ENCODE measurements at regions not wholly inside any gene's neighbourhood (a gene's known extent, or its start where the extent isn't known, plus 50 kb on each side); places are given as distances from the start of the nearest gene placed in this dataset.

GRCh38 chr14:101284711-101285110 lies 276.6 kb upstream of the DIO3 start:
- no peak for TF ChIP-seq CTCF (IDR thresholded peaks at IDR 0.05; ENCODE audit: insufficient read depth, missing control alignments)
- DNase-seq (ENCODE audit: insufficient read length, low spot score): no peak
- FAIRE-seq: no peak

GRCh38 chr14:101286271-101287018 lies 274.9 kb upstream of the DIO3 start:
- no peak for DNase-seq (ENCODE audit: insufficient read length, low spot score)
- FAIRE-seq: no peak
- TF ChIP-seq CTCF (IDR thresholded peaks at IDR 0.05; ENCODE audit: insufficient read depth, missing control alignments): no peak

- no peak for TF ChIP-seq CTCF (IDR thresholded peaks at IDR 0.05; ENCODE audit: insufficient read depth, missing control alignments)
- DNase-seq (ENCODE audit: insufficient read length, low spot score) (no peak), FAIRE-seq (no peak)
These were observed 272.7 kb upstream of the DIO3 start for GRCh38 chr14:101288436-101289229.

GRCh38 chr14:101289230-101289690 lies 272.0 kb upstream of the DIO3 start:
- no peak for TF ChIP-seq CTCF (IDR thresholded peaks at IDR 0.05; ENCODE audit: insufficient read depth, missing control alignments)
- no peak for FAIRE-seq
- no peak for DNase-seq (ENCODE audit: insufficient read length, low spot score)

GRCh38 chr14:101289911-101290310 lies 271.4 kb upstream of the DIO3 start:
- DNase-seq (ENCODE audit: insufficient read length, low spot score): no peak
- no peak for FAIRE-seq
- no peak for TF ChIP-seq CTCF (IDR thresholded peaks at IDR 0.05; ENCODE audit: insufficient read depth, missing control alignments)

- no peak for TF ChIP-seq CTCF (IDR thresholded peaks at IDR 0.05; ENCODE audit: insufficient read depth, missing control alignments)
- FAIRE-seq (no peak), DNase-seq (ENCODE audit: insufficient read length, low spot score) (no peak)
These were observed 270.7 kb upstream of the DIO3 start for GRCh38 chr14:101290611-101291010.

GRCh38 chr14:101291390-101291789 lies 269.9 kb upstream of the DIO3 start:
- no peak for TF ChIP-seq CTCF (IDR thresholded peaks at IDR 0.05; ENCODE audit: insufficient read depth, missing control alignments)
- no peak for DNase-seq (ENCODE audit: insufficient read length, low spot score)
- no peak for FAIRE-seq
